KG1 (cell line): ENCODE measurements at regions not wholly inside any gene's neighbourhood (a gene's known extent, or its start where the extent isn't known, plus 50 kb on each side); places are given as distances from the start of the nearest gene placed in this dataset.
"Not testable (repeated sequence)": the region's sequence is repeated elsewhere in the genome, so short reads cannot be mapped to it uniquely, and the experiment has no call there.

ENCODE experiments used
- DNase-seq: peaks from one replicate; lab custom pipeline; 2025; lab: John Stamatoyannopoulos, UW

- no peak for DNase-seq
These were observed 165.6 kb downstream of the SAMD5 start for GRCh38 chr6:147674099-147674498.

GRCh38 chr6:147674794-147675193 is 166.3 kb downstream of the SAMD5 start:
- no peak for DNase-seq

- no peak for DNase-seq
These were observed 166.8 kb downstream of the SAMD5 start for GRCh38 chr6:147675281-147675680.

- DNase-seq: no peak
These were observed 168.2 kb downstream of the SAMD5 start for GRCh38 chr6:147676495-147677199.

GRCh38 chr6:147677647-147678046 is 169.2 kb downstream of the SAMD5 start:
- no peak for DNase-seq

- DNase-seq: no peak
These were observed 169.8 kb downstream of the SAMD5 start for GRCh38 chr6:147678253-147678652.

- DNase-seq: no peak
These were observed 176.4 kb downstream of the SAMD5 start for GRCh38 chr6:147684906-147685305.

GRCh38 chr6:147689398-147689797 is 180.9 kb downstream of the SAMD5 start:
- DNase-seq: no peak

- no peak for DNase-seq
These were observed 183.0 kb downstream of the SAMD5 start for GRCh38 chr6:147691446-147691845.

- no peak for DNase-seq
These were observed 184.7 kb downstream of the SAMD5 start for GRCh38 chr6:147693181-147693580.

GRCh38 chr6:147694556-147694955 is 186.1 kb downstream of the SAMD5 start:
- DNase-seq: not testable (repeated sequence)

- DNase-seq: no peak
These were observed 187.3 kb downstream of the SAMD5 start for GRCh38 chr6:147695819-147696218.

- DNase-seq: no peak
These were observed 190.7 kb downstream of the SAMD5 start for GRCh38 chr6:147699140-147699539.

GRCh38 chr6:147699637-147700036 is 191.1 kb downstream of the SAMD5 start:
- DNase-seq: no peak

- DNase-seq: no peak
These were observed 192.1 kb downstream of the SAMD5 start for GRCh38 chr6:147700436-147701209.

GRCh38 chr6:147704691-147705090 is 196.2 kb downstream of the SAMD5 start:
- no peak for DNase-seq

- no peak for DNase-seq
These were observed 199.0 kb downstream of the SAMD5 start for GRCh38 chr6:147707524-147707923.

- DNase-seq: no peak
These were observed 199.7 kb downstream of the SAMD5 start for GRCh38 chr6:147708170-147708569.

- no peak for DNase-seq
These were observed 201.1 kb downstream of the SAMD5 start for GRCh38 chr6:147709396-147710272.

GRCh38 chr6:147710890-147711289 is 202.4 kb downstream of the SAMD5 start:
- no peak for DNase-seq

GRCh38 chr6:147711476-147711875 is 203.0 kb downstream of the SAMD5 start:
- DNase-seq: no peak

- no peak for DNase-seq
These were observed 204.4 kb downstream of the SAMD5 start for GRCh38 chr6:147712841-147713240.

- DNase-seq: no peak
These were observed 206.5 kb downstream of the SAMD5 start for GRCh38 chr6:147715035-147715434.
